ENCODE measurements at regions not wholly inside any gene's neighbourhood (a gene's known extent, or its start where the extent isn't known, plus 50 kb on each side); places are given as distances from the start of the nearest gene placed in this dataset.

GRCh38 chr16:58884141-58884540, 150.0 kb upstream of the GOT2 start:
- TF ChIP-seq RAD21 (IDR thresholded peaks at IDR 0.05; ENCODE audit: low read depth), result no peak
- no peak for TF ChIP-seq NFIC (IDR thresholded peaks at IDR 0.05)
- TF ChIP-seq REST (IDR thresholded peaks at IDR 0.05; ENCODE audit: low read depth), result no peak
- TF ChIP-seq MAX (IDR thresholded peaks at IDR 0.05), result no peak
- no peak for TF ChIP-seq TEAD4 (IDR thresholded peaks at IDR 0.05)
- no peak for TF ChIP-seq TAF1 (IDR thresholded peaks at IDR 0.05; ENCODE audit: low read depth)
- TF ChIP-seq EP300 (IDR thresholded peaks at IDR 0.05; ENCODE audit: borderline replicate concordance), result no peak
